Breast epithelium (tissue), 4 donors: ENCODE measurements at regions not wholly inside any gene's neighbourhood (a gene's known extent, or its start where the extent isn't known, plus 50 kb on each side); places are given as distances from the start of the nearest gene placed in this dataset.

Source experiments
- DNase-seq, 2 donors: peaks; one replicate each; pipeline ENCODE4 v3.0.0-alpha.2; 2019; ENCODE audit warnings: low spot score in 2 of 2
- H3K27ac ChIP-seq, 2 donors: fragments of 200-600 bp; sonication (generic) in 1 of 2; one replicate each; pipeline ENCODE4 v1.5.1; 2016 to 2019; ENCODE audit warnings: mild to moderate bottlenecking in 1 of 2
- H3K27me3 ChIP-seq, 2 donors: fragments of 200-600 bp; sonication (generic) in 1 of 2; one replicate each; pipeline versions ENCODE4 v1.5.1 to v1.6.0; 2017 to 2019; ENCODE audit warnings: control low read depth in 1 of 2, mild to moderate bottlenecking in 1 of 2
- H3K36me3 ChIP-seq: fragments of 200-600 bp; one replicate; pipeline ENCODE4 v1.5.1; 2019
- H3K4me1 ChIP-seq, 2 donors: fragments of 200-600 bp; sonication (generic); one replicate each; pipeline ENCODE4 v1.5.1; 2016 to 2019; ENCODE audit warnings: control low read depth in 1 of 2
- H3K4me3 ChIP-seq, 3 donors: fragments of 200-600 bp; sonication (generic); 1 replicate in 2 of 3; 2 replicates in 1 of 3; pipeline ENCODE4 v1.5.1; 2016 to 2019; ENCODE audit warnings: mild to moderate bottlenecking in 3 of 3, moderate library complexity in 2 of 3
- H3K9me3 ChIP-seq, 2 donors: fragments of 200-600 bp; sonication (generic) in 1 of 2; one replicate each; pipeline ENCODE4 v1.5.1; 2016 to 2019; ENCODE audit warnings: control low read depth in 1 of 2
- POLR2A ChIP-seq: fragments of 450-650 bp; IDR thresholded peaks from one replicate; pipeline ENCODE4 v1.6.1; 2016; ENCODE audit warnings: antibody characterized with exemption, mild to moderate bottlenecking, moderate library complexity
- POLR2AphosphoS5 ChIP-seq, 3 donors: sonication (generic); formaldehyde crosslinking; IDR thresholded peaks; one replicate each; pipeline ENCODE4 v1.6.1; 2017; ENCODE audit warnings: antibody characterized with exemption in 3 of 3
- intact Hi-C: fragments of 100-400 bp; cut with DNase I; formaldehyde crosslinking; loops from one replicate; pipeline ENCODE4 v1.15.1; 2023; ENCODE audit warnings: low total_unique reads
- TF ChIP-seq, protein P1 (sequence below), 3 donors: fragments of 450-650 bp; IDR thresholded peaks; one replicate each; pipeline ENCODE4 v1.5.1; 2016 to 2017; ENCODE audit warnings: antibody characterized with exemption in 3 of 3, mild to moderate bottlenecking in 3 of 3, moderate library complexity in 3 of 3

- H3K4me1 ChIP-seq = no peaks in the 10 kb centered on the region
- TF ChIP-seq, protein P1, sequence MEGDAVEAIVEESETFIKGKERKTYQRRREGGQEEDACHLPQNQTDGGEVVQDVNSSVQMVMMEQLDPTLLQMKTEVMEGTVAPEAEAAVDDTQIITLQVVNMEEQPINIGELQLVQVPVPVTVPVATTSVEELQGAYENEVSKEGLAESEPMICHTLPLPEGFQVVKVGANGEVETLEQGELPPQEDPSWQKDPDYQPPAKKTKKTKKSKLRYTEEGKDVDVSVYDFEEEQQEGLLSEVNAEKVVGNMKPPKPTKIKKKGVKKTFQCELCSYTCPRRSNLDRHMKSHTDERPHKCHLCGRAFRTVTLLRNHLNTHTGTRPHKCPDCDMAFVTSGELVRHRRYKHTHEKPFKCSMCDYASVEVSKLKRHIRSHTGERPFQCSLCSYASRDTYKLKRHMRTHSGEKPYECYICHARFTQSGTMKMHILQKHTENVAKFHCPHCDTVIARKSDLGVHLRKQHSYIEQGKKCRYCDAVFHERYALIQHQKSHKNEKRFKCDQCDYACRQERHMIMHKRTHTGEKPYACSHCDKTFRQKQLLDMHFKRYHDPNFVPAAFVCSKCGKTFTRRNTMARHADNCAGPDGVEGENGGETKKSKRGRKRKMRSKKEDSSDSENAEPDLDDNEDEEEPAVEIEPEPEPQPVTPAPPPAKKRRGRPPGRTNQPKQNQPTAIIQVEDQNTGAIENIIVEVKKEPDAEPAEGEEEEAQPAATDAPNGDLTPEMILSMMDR (IDR thresholded peaks at IDR 0.05) = peak; percentile 61 to 90 (median 85)
- TF ChIP-seq POLR2AphosphoS5 (IDR thresholded peaks at IDR 0.05) = peak; percentile 37 to 47 (median 43)
- no peak for TF ChIP-seq POLR2A
- DNase-seq = peak; percentile 58 to 73
- intact Hi-C loops = loop anchor here (10.0 kb wide), 1 partner anchor 72 kb away; the partner anchor contains the start of gene SYNE3
- no peaks in the 10 kb centered on the region for H3K36me3 ChIP-seq
- no peak overlapping the region for H3K4me3 ChIP-seq
- H3K9me3 ChIP-seq = no peaks in the 10 kb centered on the region
- no peaks in the 10 kb centered on the region for H3K27me3 ChIP-seq
- H3K27ac ChIP-seq = peak overlapping the region in 1 of 2 donors; percentile 14
Measured at GRCh38 chr14:95442633-95443021, 73.8 kb downstream of the SYNE3 start.

DNA sequence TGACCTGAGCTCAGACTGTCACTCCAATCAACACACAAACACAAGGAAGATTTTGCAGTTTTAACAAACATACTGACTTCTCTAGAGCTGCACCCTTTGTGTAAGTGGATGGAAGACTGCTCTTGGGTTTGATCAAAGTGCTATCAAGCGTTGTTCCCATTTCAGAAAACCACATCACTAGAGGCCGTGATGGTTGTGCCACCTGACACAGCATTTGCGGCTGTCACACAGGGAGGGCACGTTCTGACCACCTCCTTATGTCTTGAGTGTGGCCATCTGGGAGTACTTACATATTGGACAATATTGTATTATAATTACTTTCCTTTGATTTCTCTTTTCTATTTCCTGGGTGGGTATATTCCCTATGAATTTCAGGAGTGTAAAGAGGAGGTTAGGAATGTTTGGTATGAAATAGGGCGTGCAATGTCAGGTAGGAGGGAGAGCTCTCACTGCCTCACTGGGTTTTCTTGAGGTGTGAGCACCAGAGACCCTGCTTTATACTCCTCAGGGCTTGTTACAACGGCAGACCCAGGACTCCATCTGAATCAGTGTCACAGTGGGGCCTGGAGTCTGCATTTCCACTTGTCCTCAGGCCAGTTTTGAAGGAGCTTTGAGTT is 74.3 kb downstream of the SYNE3 start:
- Histone ChIP-seq H3K4me3 (no peak overlapping the region), H3K27ac (peak overlapping the region in 1 of 2 donors; percentile 14), H3K36me3 (no peaks in the 10 kb centered on the region), H3K9me3 (no peaks in the 10 kb centered on the region), H3K4me1 (no peaks in the 10 kb centered on the region), H3K27me3 (no peaks in the 10 kb centered on the region)
- no peak for DNase-seq
- intact Hi-C loops = loop anchor here (10.0 kb wide), 1 partner anchor 73 kb away; the partner anchor contains the start of gene SYNE3
- TF ChIP-seq POLR2A = no peak

GRCh38 chr14:95440951-95441350 is 75.5 kb downstream of the SYNE3 start:
- Histone ChIP-seq H3K36me3 (no peaks in the 10 kb centered on the region), H3K27me3 (no peaks in the 10 kb centered on the region), H3K9me3 (no peaks in the 10 kb centered on the region), H3K4me3 (no peak overlapping the region), H3K27ac (no peak overlapping the region), H3K4me1 (no peaks in the 10 kb centered on the region)
- no peak for DNase-seq
- intact Hi-C loops = loop anchor here (10.0 kb wide), 1 partner anchor 74 kb away; the partner anchor contains the start of gene SYNE3
- TF ChIP-seq POLR2A (no peak), POLR2AphosphoS5 (IDR thresholded peaks at IDR 0.05) (no peak)
- TF ChIP-seq, protein P1 (IDR thresholded peaks at IDR 0.05) = no peak

DNA sequence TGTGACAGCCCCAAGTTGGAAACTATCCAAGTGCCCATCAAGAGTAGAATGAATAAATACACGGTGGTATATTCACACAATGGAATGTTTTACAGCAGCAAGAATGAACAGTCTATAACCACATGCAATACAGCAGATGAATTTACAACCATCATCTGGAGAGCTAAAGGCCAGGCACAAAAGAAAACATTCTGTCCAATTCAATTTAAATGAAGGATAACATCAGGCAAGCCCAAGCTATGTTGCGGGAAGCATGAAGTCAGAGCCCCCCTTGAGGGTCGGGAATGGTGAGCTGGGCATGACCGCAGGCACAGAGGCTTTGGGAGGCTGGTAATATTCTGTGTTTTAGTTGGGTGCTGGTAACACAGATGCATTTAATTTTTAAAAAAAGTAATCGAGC is 76.0 kb downstream of the SYNE3 start:
- Histone ChIP-seq H3K9me3 (peaks cover 0 to 3% of the 10 kb centered on the region in 2 donors), H3K36me3 (no peaks in the 10 kb centered on the region), H3K4me1 (no peaks in the 10 kb centered on the region), H3K4me3 (no peak overlapping the region), H3K27ac (no peak overlapping the region), H3K27me3 (no peaks in the 10 kb centered on the region)
- TF ChIP-seq POLR2AphosphoS5 (IDR thresholded peaks at IDR 0.05) = no peak
- TF ChIP-seq, protein P1 (IDR thresholded peaks at IDR 0.05) = no peak
- no peak for TF ChIP-seq POLR2A
- no peak for DNase-seq
- intact Hi-C loops = loop anchor here (10.0 kb wide), 1 partner anchor 74 kb away; the partner anchor contains the start of gene SYNE3

DNA sequence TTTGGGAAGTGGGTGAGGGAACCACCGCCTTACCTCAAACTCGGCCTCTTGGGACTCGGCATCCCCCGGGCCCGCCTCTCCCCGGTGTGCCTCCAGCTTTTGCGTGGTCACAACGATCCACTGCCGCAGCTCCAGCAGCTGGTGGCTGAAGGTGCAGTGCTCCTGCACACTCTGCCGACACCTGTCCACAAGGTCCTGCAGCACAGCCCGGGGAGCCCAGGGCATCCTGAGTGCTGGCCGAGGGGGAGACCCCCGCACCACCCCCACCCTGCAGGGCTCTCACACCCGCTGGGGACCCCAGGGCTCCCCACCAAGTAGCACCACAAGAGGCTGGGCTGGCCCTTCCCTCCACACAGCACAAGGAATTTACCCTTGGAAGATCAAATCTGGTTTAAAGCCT is 76.6 kb downstream of the SYNE3 start:
- Histone ChIP-seq H3K27ac (no peak overlapping the region), H3K4me1 (no peaks in the 10 kb centered on the region), H3K4me3 (no peak overlapping the region), H3K27me3 (no peaks in the 10 kb centered on the region), H3K36me3 (no peaks in the 10 kb centered on the region), H3K9me3 (peaks cover 0 to 7% of the 10 kb centered on the region in 2 donors)
- TF ChIP-seq POLR2A (no peak), POLR2AphosphoS5 (IDR thresholded peaks at IDR 0.05) (no peak)
- TF ChIP-seq, protein P1 (IDR thresholded peaks at IDR 0.05) = no peak
- intact Hi-C loops = loop anchor here (5.0 to 10.0 kb wide), 2 partner anchors 75 to 92 kb away; partner anchors contain the start of gene SYNE3
- no peak for DNase-seq
